GM21825 (cell line): ENCODE measurements at regions not wholly inside any gene's neighbourhood (a gene's known extent, or its start where the extent isn't known, plus 50 kb on each side); places are given as distances from the start of the nearest gene placed in this dataset.
"Not testable (repeated sequence)": the region's sequence is repeated elsewhere in the genome, so short reads cannot be mapped to it uniquely, and the experiment has no call there.

Source experiments
- ATAC-seq: cut with Tn5 transposase; IDR thresholded peaks from one replicate; pipeline ENCODE4 v1.9.1; 2021; ENCODE audit warnings: mild to moderate bottlenecking, moderate library complexity; ENCODE audit not compliant: unreplicated experiment

GRCh38 chr2:83471655-83472054, 987.4 kb downstream of the SUCLG1 start:
- no peak for ATAC-seq

- no peak for ATAC-seq
These were observed 988.2 kb downstream of the SUCLG1 start for GRCh38 chr2:83470928-83471327.

- no peak for ATAC-seq
These were observed 994.6 kb downstream of the SUCLG1 start for GRCh38 chr2:83464444-83464843.

GRCh38 chr2:83462881-83463280, 996.2 kb downstream of the SUCLG1 start:
- ATAC-seq: no peak

- ATAC-seq: no peak
These were observed 997.9 kb downstream of the SUCLG1 start for GRCh38 chr2:83461135-83461534.

GRCh38 chr2:83459456-83459855, 999.6 kb downstream of the SUCLG1 start:
- no peak for ATAC-seq

- no peak for ATAC-seq
These were observed 1023.1 kb downstream of the SUCLG1 start for GRCh38 chr2:83435989-83436388.

GRCh38 chr2:83420993-83421392, 1038.1 kb downstream of the SUCLG1 start:
- ATAC-seq: no peak

- no peak for ATAC-seq
These were observed 1064.8 kb downstream of the SUCLG1 start for GRCh38 chr2:83394134-83394904.

GRCh38 chr2:83388804-83389203, 1070.3 kb downstream of the SUCLG1 start:
- no peak for ATAC-seq

GRCh38 chr2:83386549-83386948, 1072.5 kb downstream of the SUCLG1 start:
- no peak for ATAC-seq

GRCh38 chr2:83378921-83379320, 1080.2 kb downstream of the SUCLG1 start:
- ATAC-seq: no peak

GRCh38 chr2:83376731-83377130, 1082.3 kb downstream of the SUCLG1 start:
- no peak for ATAC-seq

GRCh38 chr2:83370419-83370762, 1088.7 kb downstream of the SUCLG1 start:
- no peak for ATAC-seq

- no peak for ATAC-seq
These were observed 1089.3 kb downstream of the SUCLG1 start for GRCh38 chr2:83369601-83370418.

GRCh38 chr2:83368916-83369315, 1090.2 kb downstream of the SUCLG1 start:
- ATAC-seq: no peak

- no peak for ATAC-seq
These were observed 1090.6 kb downstream of the SUCLG1 start for GRCh38 chr2:83368461-83368860.

- ATAC-seq: no peak
These were observed 1093.6 kb downstream of the SUCLG1 start for GRCh38 chr2:83365476-83365875.

- ATAC-seq: no peak
These were observed 1094.8 kb downstream of the SUCLG1 start for GRCh38 chr2:83364264-83364663.

GRCh38 chr2:83363138-83363537, 1095.9 kb downstream of the SUCLG1 start:
- not testable (repeated sequence) for ATAC-seq

GRCh38 chr2:83359336-83359735, 1099.7 kb downstream of the SUCLG1 start:
- ATAC-seq: no peak

GRCh38 chr2:83342860-83343329, 1116.2 kb downstream of the SUCLG1 start:
- ATAC-seq: no peak
